ENCODE measurements at regions not wholly inside any gene's neighbourhood (a gene's known extent, or its start where the extent isn't known, plus 50 kb on each side); places are given as distances from the start of the nearest gene placed in this dataset.

GRCh38 chr2:34949316-34949715 is 1350.2 kb upstream of the FAM98A start:
- ChIA-PET POLR2A (no interaction called here), CTCF (no interaction called here)
- H3K36me3 ChIP-seq (ENCODE audit: control insufficient read depth in 4 of 4, insufficient read depth in 4 of 4, low read length in 3 of 4) = no peaks in the 10 kb centered on the region
- no peak overlapping the region for H3K27ac ChIP-seq (ENCODE audit: insufficient read depth in 1 of 2, low read depth in 1 of 2, low read length in 2 of 2, poor library complexity in 1 of 2, severe bottlenecking in 2 of 2)
- no CpG with 5 or more reads among the region's 1 CpG for WGBS (ENCODE audit: insufficient coverage)
- no peaks in the 10 kb centered on the region for H3K27me3 ChIP-seq (replicated peaks in 2 of 5; ENCODE audit: control insufficient read depth in 4 of 5, insufficient read depth in 5 of 5, low read length in 4 of 5)
- H3K4me3 ChIP-seq (ENCODE audit: control insufficient read depth in 1 of 7, extremely low read depth in 1 of 7, insufficient read depth in 4 of 7, low read depth in 2 of 7, low read length in 6 of 7) = no peak overlapping the region
- peaks cover 0 to 2% (median 0%) of the 10 kb centered on the region in 5 experiments for H3K9me3 ChIP-seq (ENCODE audit: control extremely low read depth in 1 of 5, control insufficient read depth in 4 of 5, insufficient read depth in 2 of 5, low read depth in 1 of 5, low read length in 4 of 5)
- DNase-seq = no peak
- H3K4me1 ChIP-seq (ENCODE audit: control extremely low read depth in 1 of 4, control insufficient read depth in 4 of 4, insufficient read depth in 4 of 4, low read length in 3 of 4) = no peaks in the 10 kb centered on the region

GRCh38 chr2:34936089-34936488 is 1337.0 kb upstream of the FAM98A start:
- H3K9me3 ChIP-seq (ENCODE audit: control extremely low read depth in 1 of 5, control insufficient read depth in 4 of 5, insufficient read depth in 2 of 5, low read depth in 1 of 5, low read length in 4 of 5) = peaks cover 0 to 3% (median 0%) of the 10 kb centered on the region in 5 experiments
- H3K4me1 ChIP-seq (ENCODE audit: control extremely low read depth in 1 of 4, control insufficient read depth in 4 of 4, insufficient read depth in 4 of 4, low read length in 3 of 4) = no peaks in the 10 kb centered on the region
- H3K36me3 ChIP-seq (ENCODE audit: control insufficient read depth in 4 of 4, insufficient read depth in 4 of 4, low read length in 3 of 4) = no peaks in the 10 kb centered on the region
- no peak overlapping the region for H3K4me3 ChIP-seq (ENCODE audit: control insufficient read depth in 1 of 7, extremely low read depth in 1 of 7, insufficient read depth in 4 of 7, low read depth in 2 of 7, low read length in 6 of 7)
- POLR2A ChIA-PET = no interaction called here
- no peak overlapping the region for H3K27ac ChIP-seq (ENCODE audit: insufficient read depth in 1 of 2, low read depth in 1 of 2, low read length in 2 of 2, poor library complexity in 1 of 2, severe bottlenecking in 2 of 2)
- no peaks in the 10 kb centered on the region for H3K27me3 ChIP-seq (replicated peaks in 2 of 5; ENCODE audit: control insufficient read depth in 4 of 5, insufficient read depth in 5 of 5, low read length in 4 of 5)
- whole genome bisulfite sequencing (ENCODE audit: insufficient coverage) = 97% methylated on average over 3 of the region's 7 CpGs
- CTCF ChIA-PET = no interaction called here
- no peak for DNase-seq

- Histone ChIP-seq H3K4me1 (ENCODE audit: control extremely low read depth in 1 of 4, control insufficient read depth in 4 of 4, insufficient read depth in 4 of 4, low read length in 3 of 4) (peaks cover 0 to 6% (median 0%) of the 10 kb centered on the region in 4 experiments), H3K4me3 (ENCODE audit: control insufficient read depth in 1 of 7, extremely low read depth in 1 of 7, insufficient read depth in 4 of 7, low read depth in 2 of 7, low read length in 6 of 7) (no peak overlapping the region), H3K9me3 (ENCODE audit: control extremely low read depth in 1 of 5, control insufficient read depth in 4 of 5, insufficient read depth in 2 of 5, low read depth in 1 of 5, low read length in 4 of 5) (peaks cover 0 to 3% (median 0%) of the 10 kb centered on the region in 5 experiments), H3K36me3 (ENCODE audit: control insufficient read depth in 4 of 4, insufficient read depth in 4 of 4, low read length in 3 of 4) (no peaks in the 10 kb centered on the region), H3K27me3 (replicated peaks in 2 of 5; ENCODE audit: control insufficient read depth in 4 of 5, insufficient read depth in 5 of 5, low read length in 4 of 5) (no peaks in the 10 kb centered on the region), H3K27ac (ENCODE audit: insufficient read depth in 1 of 2, low read depth in 1 of 2, low read length in 2 of 2, poor library complexity in 1 of 2, severe bottlenecking in 2 of 2) (no peak overlapping the region)
- POLR2A ChIA-PET = no interaction called here
- CTCF ChIA-PET = no interaction called here
- peak in 2 of 3 donors; percentile 20 to 21 for DNase-seq
- no CpG with 5 or more reads among the region's 2 CpGs for WGBS (ENCODE audit: insufficient coverage)
Measured at GRCh38 chr2:34912084-34912483, 1313.0 kb upstream of the FAM98A start.

- Histone ChIP-seq H3K27ac (ENCODE audit: insufficient read depth in 1 of 2, low read depth in 1 of 2, low read length in 2 of 2, poor library complexity in 1 of 2, severe bottlenecking in 2 of 2) (no peak overlapping the region), H3K36me3 (ENCODE audit: control insufficient read depth in 4 of 4, insufficient read depth in 4 of 4, low read length in 3 of 4) (no peaks in the 10 kb centered on the region), H3K4me3 (ENCODE audit: control insufficient read depth in 1 of 7, extremely low read depth in 1 of 7, insufficient read depth in 4 of 7, low read depth in 2 of 7, low read length in 6 of 7) (no peak overlapping the region), H3K4me1 (ENCODE audit: control extremely low read depth in 1 of 4, control insufficient read depth in 4 of 4, insufficient read depth in 4 of 4, low read length in 3 of 4) (peaks cover 0 to 6% (median 0%) of the 10 kb centered on the region in 4 experiments), H3K27me3 (replicated peaks in 2 of 5; ENCODE audit: control insufficient read depth in 4 of 5, insufficient read depth in 5 of 5, low read length in 4 of 5) (no peaks in the 10 kb centered on the region), H3K9me3 (ENCODE audit: control extremely low read depth in 1 of 5, control insufficient read depth in 4 of 5, insufficient read depth in 2 of 5, low read depth in 1 of 5, low read length in 4 of 5) (no peaks in the 10 kb centered on the region)
- DNase-seq = peak in 2 of 3 donors; percentile 3 to 6
- no CpG with 5 or more reads among the region's 4 CpGs for WGBS (ENCODE audit: insufficient coverage)
- CTCF ChIA-PET = no interaction called here
- POLR2A ChIA-PET = no interaction called here
Measured at GRCh38 chr2:34909992-34910705, 1311.0 kb upstream of the FAM98A start.

GRCh38 chr2:34907812-34908211 is 1308.7 kb upstream of the FAM98A start:
- no peak overlapping the region for H3K4me3 ChIP-seq (ENCODE audit: control insufficient read depth in 1 of 7, extremely low read depth in 1 of 7, insufficient read depth in 4 of 7, low read depth in 2 of 7, low read length in 6 of 7)
- 83% methylated on average over 1 of the region's 3 CpGs for WGBS (ENCODE audit: insufficient coverage)
- no peaks in the 10 kb centered on the region for H3K9me3 ChIP-seq (ENCODE audit: control extremely low read depth in 1 of 5, control insufficient read depth in 4 of 5, insufficient read depth in 2 of 5, low read depth in 1 of 5, low read length in 4 of 5)
- H3K27ac ChIP-seq (ENCODE audit: insufficient read depth in 1 of 2, low read depth in 1 of 2, low read length in 2 of 2, poor library complexity in 1 of 2, severe bottlenecking in 2 of 2) = no peak overlapping the region
- peaks cover 0 to 6% (median 0%) of the 10 kb centered on the region in 4 experiments for H3K4me1 ChIP-seq (ENCODE audit: control extremely low read depth in 1 of 4, control insufficient read depth in 4 of 4, insufficient read depth in 4 of 4, low read length in 3 of 4)
- H3K27me3 ChIP-seq (replicated peaks in 2 of 5; ENCODE audit: control insufficient read depth in 4 of 5, insufficient read depth in 5 of 5, low read length in 4 of 5) = no peaks in the 10 kb centered on the region
- DNase-seq = no peak
- no peaks in the 10 kb centered on the region for H3K36me3 ChIP-seq (ENCODE audit: control insufficient read depth in 4 of 4, insufficient read depth in 4 of 4, low read length in 3 of 4)
- ChIA-PET POLR2A (interaction anchor here (0.6 kb wide), 1 partner anchor 31 kb away, joined by 4 read pairs; no protein-coding TSS in a partner anchor), CTCF (no interaction called here)

GRCh38 chr2:34901739-34902138 is 1302.6 kb upstream of the FAM98A start:
- no peak for DNase-seq
- H3K4me1 ChIP-seq (ENCODE audit: control extremely low read depth in 1 of 4, control insufficient read depth in 4 of 4, insufficient read depth in 4 of 4, low read length in 3 of 4) = no peaks in the 10 kb centered on the region
- H3K4me3 ChIP-seq (ENCODE audit: control insufficient read depth in 1 of 7, extremely low read depth in 1 of 7, insufficient read depth in 4 of 7, low read depth in 2 of 7, low read length in 6 of 7) = no peak overlapping the region
- CTCF ChIA-PET = no interaction called here
- no peaks in the 10 kb centered on the region for H3K36me3 ChIP-seq (ENCODE audit: control insufficient read depth in 4 of 4, insufficient read depth in 4 of 4, low read length in 3 of 4)
- POLR2A ChIA-PET = no interaction called here
- no peak overlapping the region for H3K27ac ChIP-seq (ENCODE audit: insufficient read depth in 1 of 2, low read depth in 1 of 2, low read length in 2 of 2, poor library complexity in 1 of 2, severe bottlenecking in 2 of 2)
- WGBS (ENCODE audit: insufficient coverage) = no CpG with 5 or more reads among the region's 2 CpGs
- H3K27me3 ChIP-seq (replicated peaks in 2 of 5; ENCODE audit: control insufficient read depth in 4 of 5, insufficient read depth in 5 of 5, low read length in 4 of 5) = no peaks in the 10 kb centered on the region
- no peaks in the 10 kb centered on the region for H3K9me3 ChIP-seq (ENCODE audit: control extremely low read depth in 1 of 5, control insufficient read depth in 4 of 5, insufficient read depth in 2 of 5, low read depth in 1 of 5, low read length in 4 of 5)

- H3K36me3 ChIP-seq (ENCODE audit: control insufficient read depth in 4 of 4, insufficient read depth in 4 of 4, low read length in 3 of 4) = no peaks in the 10 kb centered on the region
- H3K27me3 ChIP-seq (replicated peaks in 2 of 5; ENCODE audit: control insufficient read depth in 4 of 5, insufficient read depth in 5 of 5, low read length in 4 of 5) = no peaks in the 10 kb centered on the region
- ChIA-PET CTCF (no interaction called here), POLR2A (no interaction called here)
- H3K9me3 ChIP-seq (ENCODE audit: control extremely low read depth in 1 of 5, control insufficient read depth in 4 of 5, insufficient read depth in 2 of 5, low read depth in 1 of 5, low read length in 4 of 5) = no peaks in the 10 kb centered on the region
- H3K4me1 ChIP-seq (ENCODE audit: control extremely low read depth in 1 of 4, control insufficient read depth in 4 of 4, insufficient read depth in 4 of 4, low read length in 3 of 4) = no peaks in the 10 kb centered on the region
- DNase-seq = no peak
- H3K4me3 ChIP-seq (ENCODE audit: control insufficient read depth in 1 of 7, extremely low read depth in 1 of 7, insufficient read depth in 4 of 7, low read depth in 2 of 7, low read length in 6 of 7) = no peak overlapping the region
- H3K27ac ChIP-seq (ENCODE audit: insufficient read depth in 1 of 2, low read depth in 1 of 2, low read length in 2 of 2, poor library complexity in 1 of 2, severe bottlenecking in 2 of 2) = no peak overlapping the region
Measured at GRCh38 chr2:34899079-34899478, 1300.0 kb upstream of the FAM98A start.

Measured in common myeloid progenitor, CD34-positive (primary cell).